ENCODE measurements at regions not wholly inside any gene's neighbourhood (a gene's known extent, or its start where the extent isn't known, plus 50 kb on each side); places are given as distances from the start of the nearest gene placed in this dataset.

GRCh38 chr13:31045286-31046081, 113.0 kb downstream of the TEX26 start:
- in situ Hi-C loops (cut with HindIII; ENCODE audit: low sequenced_read_pairs) = no loop called here
- TF ChIP-seq CTCF (IDR thresholded peaks at IDR 0.05; ENCODE audit: low read depth, low read length, missing control alignments) = no peak
- peak; percentile 63 for DNase-seq (ENCODE audit: low read depth)
- no peak overlapping the region for H3K4me3 ChIP-seq (ENCODE audit: low read depth, low read length)

DNA sequence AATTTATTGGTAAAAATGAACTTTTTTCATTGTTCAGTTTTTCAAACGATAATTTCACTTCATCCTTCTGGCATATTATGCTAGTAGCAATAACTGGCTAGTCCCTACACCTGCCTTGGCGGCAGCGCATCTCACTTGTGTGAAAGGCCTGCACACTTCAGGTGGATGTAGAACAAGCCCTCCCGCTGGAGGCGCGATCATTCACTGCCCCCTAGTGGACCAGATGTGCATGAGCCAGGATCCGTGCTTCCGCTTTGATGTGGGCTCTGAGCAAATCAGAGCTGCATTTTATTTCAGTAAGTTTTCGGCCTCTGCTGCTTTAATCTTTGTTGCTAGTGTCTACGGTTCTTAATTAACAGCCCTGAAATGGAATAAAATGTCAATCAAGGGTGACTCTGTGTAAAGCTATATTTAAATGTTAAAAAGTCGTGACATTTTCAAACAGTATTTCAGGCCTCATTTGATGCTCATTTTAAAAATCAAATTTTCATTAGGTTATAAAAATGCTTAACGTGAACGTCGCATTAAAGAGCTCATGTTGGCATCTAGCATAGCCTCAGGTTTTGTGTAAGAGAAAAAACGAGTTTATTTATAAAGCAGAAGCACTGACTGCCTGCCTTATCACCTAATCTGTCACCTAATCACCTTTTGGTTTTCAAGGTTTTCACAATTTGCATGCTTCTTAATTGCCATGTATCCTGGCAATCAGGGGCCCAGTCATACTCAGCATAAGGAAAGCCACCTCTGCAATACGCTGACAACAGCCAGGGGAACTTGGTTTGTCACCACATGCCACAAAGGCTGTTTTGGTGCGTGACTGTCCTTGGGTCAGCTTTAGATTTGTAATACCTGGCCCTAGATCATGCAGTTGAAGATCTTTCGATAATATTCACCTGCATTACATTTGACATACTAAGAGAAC, 112.2 kb downstream of the TEX26 start:
- H3K4me3 ChIP-seq (ENCODE audit: low read depth, low read length) = no peak overlapping the region
- in situ Hi-C loops (cut with HindIII; ENCODE audit: low sequenced_read_pairs) = no loop called here
- TF ChIP-seq CTCF (IDR thresholded peaks at IDR 0.05; ENCODE audit: low read depth, low read length, missing control alignments) = peak; percentile 97
- DNase-seq (ENCODE audit: low read depth) = peak; percentile 70

DNA sequence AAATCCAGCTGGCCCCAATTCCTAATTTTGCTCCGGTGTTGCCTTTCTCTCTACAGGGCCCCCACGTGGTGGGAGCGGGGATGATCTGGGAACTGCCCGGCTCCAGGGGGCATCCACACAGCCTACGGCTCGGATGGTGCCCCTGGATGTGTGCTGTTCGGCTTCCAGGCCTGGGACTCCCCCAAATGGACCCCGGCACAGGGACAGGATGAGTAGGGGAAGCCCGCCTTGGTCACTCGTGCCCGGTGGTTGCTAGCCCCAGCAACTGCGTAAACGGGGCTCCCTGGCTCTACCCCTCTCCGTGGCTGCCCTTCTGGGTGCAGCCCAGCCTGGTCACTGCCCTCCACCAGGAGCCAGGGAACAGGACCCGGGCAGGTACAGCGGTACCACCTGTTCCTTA, 111.5 kb downstream of the TEX26 start:
- TF ChIP-seq CTCF (IDR thresholded peaks at IDR 0.05; ENCODE audit: low read depth, low read length, missing control alignments) = peak; percentile 54
- DNase-seq (ENCODE audit: low read depth) = no peak
- no peak overlapping the region for H3K4me3 ChIP-seq (ENCODE audit: low read depth, low read length)
- in situ Hi-C loops (cut with HindIII; ENCODE audit: low sequenced_read_pairs) = no loop called here

DNA sequence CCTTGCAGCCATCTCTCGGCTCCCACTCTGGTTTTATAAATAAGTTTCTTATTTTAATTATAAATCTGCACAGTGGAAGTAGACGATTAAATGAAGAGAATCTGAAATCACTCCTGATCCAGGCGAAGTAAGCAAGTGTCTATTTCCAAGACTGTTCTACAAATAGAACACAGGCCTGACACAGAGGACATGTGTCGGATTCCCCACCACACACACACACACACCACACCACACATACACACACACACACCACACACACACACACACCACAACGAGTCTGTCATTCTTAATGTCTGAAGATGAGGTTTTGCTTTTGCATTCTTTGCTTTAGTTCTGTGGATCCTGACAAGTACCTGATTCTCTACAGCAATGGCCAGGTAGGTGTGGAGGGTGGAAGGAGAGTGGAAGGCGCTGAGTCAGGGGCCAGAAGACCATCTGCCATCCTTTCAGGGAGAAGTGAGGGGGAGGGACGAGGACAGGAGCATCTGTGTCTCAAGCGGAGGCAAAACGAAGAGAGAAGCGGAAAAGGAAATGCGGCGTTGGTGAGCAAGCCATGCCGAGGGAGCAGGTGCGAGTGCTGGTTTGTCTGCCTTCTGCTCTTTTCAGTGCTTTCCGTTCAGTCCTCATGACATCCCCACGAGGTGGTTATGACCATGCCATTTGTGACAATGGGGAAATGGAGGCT, 110.2 kb downstream of the TEX26 start:
- TF ChIP-seq CTCF (IDR thresholded peaks at IDR 0.05; ENCODE audit: low read depth, low read length, missing control alignments) = no peak
- DNase-seq (ENCODE audit: low read depth) = no peak
- in situ Hi-C loops (cut with HindIII; ENCODE audit: low sequenced_read_pairs) = no loop called here
- H3K4me3 ChIP-seq (ENCODE audit: low read depth, low read length) = no peak overlapping the region

DNA sequence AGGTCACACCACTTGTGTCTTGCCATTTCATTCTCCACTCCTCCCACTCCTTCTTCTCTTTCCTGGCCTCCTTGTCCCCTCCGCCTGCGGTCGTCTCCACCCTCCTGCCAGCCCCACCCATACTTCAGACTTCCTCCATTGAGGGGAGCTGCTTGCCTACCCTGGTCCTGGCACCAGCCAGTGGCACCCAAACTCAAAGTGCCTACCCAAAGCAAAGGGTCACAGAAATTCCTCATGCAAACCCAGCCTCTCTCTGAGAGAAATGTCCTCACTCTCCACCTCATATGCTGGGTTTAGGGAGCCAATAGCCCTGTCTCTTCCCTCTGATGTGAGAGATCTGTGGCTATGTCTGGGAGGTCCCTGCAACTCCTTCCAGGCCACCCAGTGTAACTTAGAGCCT, 109.6 kb downstream of the TEX26 start:
- in situ Hi-C loops (cut with HindIII; ENCODE audit: low sequenced_read_pairs) = no loop called here
- DNase-seq (ENCODE audit: low read depth) = no peak
- TF ChIP-seq CTCF (IDR thresholded peaks at IDR 0.05; ENCODE audit: low read depth, low read length, missing control alignments) = no peak
- H3K4me3 ChIP-seq (ENCODE audit: low read depth, low read length) = no peak overlapping the region

GRCh38 chr13:31038834-31039552, 106.5 kb downstream of the TEX26 start:
- in situ Hi-C loops (cut with HindIII; ENCODE audit: low sequenced_read_pairs) = no loop called here
- no peak for TF ChIP-seq CTCF (IDR thresholded peaks at IDR 0.05; ENCODE audit: low read depth, low read length, missing control alignments)
- DNase-seq (ENCODE audit: low read depth) = peak; percentile 95
- no peak overlapping the region for H3K4me3 ChIP-seq (ENCODE audit: low read depth, low read length)
